Kidney epithelial cell (primary cell): ENCODE measurements at regions not wholly inside any gene's neighbourhood (a gene's known extent, or its start where the extent isn't known, plus 50 kb on each side); places are given as distances from the start of the nearest gene placed in this dataset.

Experiments
- DNase-seq: peaks from one replicate; pipeline ENCODE4 v3.0.0-alpha.2; 2010; ENCODE audit warnings: low read depth
- H3K27me3 ChIP-seq: 2 replicates; pipeline ENCODE4 v1.6.0; 2011; ENCODE audit warnings: low read length; ENCODE audit not compliant: control insufficient read depth, insufficient read depth
- H3K36me3 ChIP-seq: 2 replicates; pipeline ENCODE4 v1.5.1; 2011; ENCODE audit warnings: low read length; ENCODE audit not compliant: control insufficient read depth, insufficient read depth
- H3K4me3 ChIP-seq: 2 replicates; pipeline ENCODE4 v1.5.1; 2011; ENCODE audit warnings: low read depth, mild to moderate bottlenecking, control low read depth, low read length
- CTCF ChIP-seq: IDR thresholded peaks from 2 replicates; pipeline ENCODE4 v1.5.1; 2011; ENCODE audit warnings: mild to moderate bottlenecking, moderate library complexity, low read length, control low read depth, inconsistent platforms; ENCODE audit not compliant: insufficient read depth, poor library complexity, severe bottlenecking

GRCh38 chr3:35970793-35971192, 331.5 kb downstream of the ARPP21 start:
- H3K36me3 ChIP-seq, result no peaks in the 10 kb centered on the region
- TF ChIP-seq CTCF, result no peak
- no peaks in the 10 kb centered on the region for H3K27me3 ChIP-seq
- no peak for DNase-seq
- no peak overlapping the region for H3K4me3 ChIP-seq

- Histone ChIP-seq H3K4me3 (no peak overlapping the region), H3K27me3 (no peaks in the 10 kb centered on the region), H3K36me3 (no peaks in the 10 kb centered on the region)
- DNase-seq, result no peak
- TF ChIP-seq CTCF, result no peak
Measured at GRCh38 chr3:35971686-35972085, 332.4 kb downstream of the ARPP21 start.

- DNase-seq, result no peak
- H3K36me3 ChIP-seq, result no peaks in the 10 kb centered on the region
- TF ChIP-seq CTCF, result no peak
- no peak overlapping the region for H3K4me3 ChIP-seq
- H3K27me3 ChIP-seq, result no peaks in the 10 kb centered on the region
Measured at GRCh38 chr3:35974872-35975271, 335.5 kb downstream of the ARPP21 start.

GRCh38 chr3:35986161-35986560, 346.8 kb downstream of the ARPP21 start:
- no peaks in the 10 kb centered on the region for H3K36me3 ChIP-seq
- TF ChIP-seq CTCF, result no peak
- no peaks in the 10 kb centered on the region for H3K27me3 ChIP-seq
- H3K4me3 ChIP-seq, result no peak overlapping the region
- no peak for DNase-seq

- Histone ChIP-seq H3K36me3 (no peaks in the 10 kb centered on the region), H3K27me3 (no peaks in the 10 kb centered on the region), H3K4me3 (no peak overlapping the region)
- DNase-seq, result no peak
- TF ChIP-seq CTCF, result no peak
Measured at GRCh38 chr3:35987386-35987785, 348.1 kb downstream of the ARPP21 start.

GRCh38 chr3:35992041-35992440, 352.7 kb downstream of the ARPP21 start:
- no peak for TF ChIP-seq CTCF
- Histone ChIP-seq H3K36me3 (no peaks in the 10 kb centered on the region), H3K27me3 (no peaks in the 10 kb centered on the region), H3K4me3 (no peak overlapping the region)
- DNase-seq, result no peak
